ENCODE measurements at regions not wholly inside any gene's neighbourhood (a gene's known extent, or its start where the extent isn't known, plus 50 kb on each side); places are given as distances from the start of the nearest gene placed in this dataset.

DNA sequence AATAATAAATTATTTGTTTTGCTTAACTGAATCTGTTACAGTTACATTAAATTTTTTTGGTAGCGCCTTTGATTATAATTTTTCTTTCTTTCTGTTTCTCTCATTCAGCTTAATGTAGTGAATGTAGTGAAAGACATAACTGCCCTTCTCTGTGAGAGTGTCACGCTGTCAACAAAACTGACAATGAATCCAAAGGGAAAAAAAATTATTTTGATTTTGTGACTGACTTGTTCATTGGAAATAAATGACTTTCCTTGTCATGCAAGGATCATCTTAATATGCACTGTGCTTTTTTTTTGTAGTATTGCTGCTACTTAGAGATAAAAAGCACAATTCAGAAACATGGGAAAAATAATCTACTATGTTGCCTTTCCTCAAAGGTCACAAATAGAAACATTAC is 1196.4 kb downstream of the PCDH17 start:
- Histone ChIP-seq H3K9me3 (ENCODE audit: low read depth) (no peaks in the 10 kb centered on the region), H3K4me3 (no peak overlapping the region), H3K36me3 (no peaks in the 10 kb centered on the region), H3K27ac (no peak overlapping the region), H3K4me1 (ENCODE audit: low read depth) (no peaks in the 10 kb centered on the region), H3K27me3 (no peaks in the 10 kb centered on the region)
- TF ChIP-seq, protein P1, sequence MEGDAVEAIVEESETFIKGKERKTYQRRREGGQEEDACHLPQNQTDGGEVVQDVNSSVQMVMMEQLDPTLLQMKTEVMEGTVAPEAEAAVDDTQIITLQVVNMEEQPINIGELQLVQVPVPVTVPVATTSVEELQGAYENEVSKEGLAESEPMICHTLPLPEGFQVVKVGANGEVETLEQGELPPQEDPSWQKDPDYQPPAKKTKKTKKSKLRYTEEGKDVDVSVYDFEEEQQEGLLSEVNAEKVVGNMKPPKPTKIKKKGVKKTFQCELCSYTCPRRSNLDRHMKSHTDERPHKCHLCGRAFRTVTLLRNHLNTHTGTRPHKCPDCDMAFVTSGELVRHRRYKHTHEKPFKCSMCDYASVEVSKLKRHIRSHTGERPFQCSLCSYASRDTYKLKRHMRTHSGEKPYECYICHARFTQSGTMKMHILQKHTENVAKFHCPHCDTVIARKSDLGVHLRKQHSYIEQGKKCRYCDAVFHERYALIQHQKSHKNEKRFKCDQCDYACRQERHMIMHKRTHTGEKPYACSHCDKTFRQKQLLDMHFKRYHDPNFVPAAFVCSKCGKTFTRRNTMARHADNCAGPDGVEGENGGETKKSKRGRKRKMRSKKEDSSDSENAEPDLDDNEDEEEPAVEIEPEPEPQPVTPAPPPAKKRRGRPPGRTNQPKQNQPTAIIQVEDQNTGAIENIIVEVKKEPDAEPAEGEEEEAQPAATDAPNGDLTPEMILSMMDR (IDR thresholded peaks at IDR 0.05; ENCODE audit: low read depth, low read length), result no peak
- DNase-seq (ENCODE audit: low read depth in 1 of 2, low spot score in 1 of 2), result no peak

DNA sequence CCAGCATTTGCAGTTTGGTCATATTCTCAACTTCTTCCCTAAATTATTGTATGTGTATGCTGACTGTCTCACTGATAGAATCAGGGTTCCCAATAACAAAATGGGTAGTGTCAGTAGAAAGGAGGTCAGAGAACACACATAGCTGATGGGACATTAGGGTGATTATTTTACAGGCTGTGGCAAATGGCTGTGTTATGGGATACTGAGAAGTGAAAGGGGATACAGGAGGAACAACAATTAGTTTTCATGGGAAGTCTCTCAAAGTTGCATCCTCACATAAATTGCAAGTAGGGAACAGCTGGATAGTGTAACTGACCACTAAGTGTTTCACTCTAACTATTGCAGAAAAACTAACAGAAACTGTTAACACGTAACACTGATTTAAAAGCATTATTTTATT is 1199.3 kb downstream of the PCDH17 start:
- Histone ChIP-seq H3K27me3 (no peaks in the 10 kb centered on the region), H3K27ac (no peak overlapping the region), H3K9me3 (ENCODE audit: low read depth) (no peaks in the 10 kb centered on the region), H3K36me3 (no peaks in the 10 kb centered on the region), H3K4me1 (ENCODE audit: low read depth) (no peaks in the 10 kb centered on the region), H3K4me3 (no peak overlapping the region)
- TF ChIP-seq, protein P1 (IDR thresholded peaks at IDR 0.05; ENCODE audit: low read depth, low read length), result no peak
- no peak for DNase-seq (ENCODE audit: low read depth in 1 of 2, low spot score in 1 of 2)

DNA sequence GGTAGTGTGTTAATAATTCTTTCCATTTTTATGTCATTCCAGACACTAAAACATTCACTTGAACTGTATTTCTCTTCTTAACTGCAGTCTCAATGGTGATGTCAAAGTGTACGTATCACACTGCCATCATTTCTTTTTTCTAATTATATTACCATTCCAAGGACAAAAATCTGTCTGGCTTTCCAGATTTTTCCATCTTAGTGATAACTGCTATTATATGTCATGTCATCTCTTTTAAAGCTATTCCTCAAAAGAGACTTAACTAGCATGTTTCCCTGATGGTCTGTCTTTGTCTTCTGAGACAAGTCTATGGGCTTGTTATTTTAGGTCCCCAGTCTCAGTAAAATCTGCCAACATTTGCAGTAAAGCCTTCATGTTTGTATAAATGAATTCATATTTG is 1207.1 kb downstream of the PCDH17 start:
- no peak overlapping the region for H3K4me3 ChIP-seq
- H3K4me1 ChIP-seq (ENCODE audit: low read depth), result no peaks in the 10 kb centered on the region
- H3K9me3 ChIP-seq (ENCODE audit: low read depth), result no peaks in the 10 kb centered on the region
- H3K36me3 ChIP-seq, result no peaks in the 10 kb centered on the region
- DNase-seq (ENCODE audit: low read depth in 1 of 2, low spot score in 1 of 2), result no peak
- no peaks in the 10 kb centered on the region for H3K27me3 ChIP-seq
- TF ChIP-seq, protein P1 (IDR thresholded peaks at IDR 0.05; ENCODE audit: low read depth, low read length), result no peak
- H3K27ac ChIP-seq, result no peak overlapping the region

DNA sequence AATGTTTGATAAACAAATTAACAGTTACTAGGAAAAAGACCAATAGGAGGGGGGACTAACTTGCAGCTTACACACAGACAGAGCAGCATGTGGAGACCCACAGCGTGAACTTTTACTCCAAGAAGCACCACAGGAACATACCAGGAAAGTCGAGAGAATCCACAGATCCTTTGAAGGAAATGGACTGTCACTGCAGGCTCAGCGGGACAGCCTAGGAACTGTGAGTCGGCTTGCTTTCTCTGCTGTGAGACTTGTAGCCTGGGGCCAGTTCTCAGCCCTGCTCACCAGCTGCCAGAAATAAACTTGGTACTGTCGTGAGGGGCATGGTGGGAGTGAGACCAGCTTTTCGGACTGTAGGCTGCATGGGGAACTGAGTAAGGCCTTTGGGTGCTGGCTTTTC is 1211.5 kb downstream of the PCDH17 start:
- Histone ChIP-seq H3K36me3 (no peaks in the 10 kb centered on the region), H3K27ac (no peak overlapping the region), H3K9me3 (ENCODE audit: low read depth) (no peaks in the 10 kb centered on the region), H3K4me3 (no peak overlapping the region), H3K27me3 (no peaks in the 10 kb centered on the region), H3K4me1 (ENCODE audit: low read depth) (no peaks in the 10 kb centered on the region)
- no peak for DNase-seq (ENCODE audit: low read depth in 1 of 2, low spot score in 1 of 2)
- TF ChIP-seq, protein P1 (IDR thresholded peaks at IDR 0.05; ENCODE audit: low read depth, low read length), result no peak

DNA sequence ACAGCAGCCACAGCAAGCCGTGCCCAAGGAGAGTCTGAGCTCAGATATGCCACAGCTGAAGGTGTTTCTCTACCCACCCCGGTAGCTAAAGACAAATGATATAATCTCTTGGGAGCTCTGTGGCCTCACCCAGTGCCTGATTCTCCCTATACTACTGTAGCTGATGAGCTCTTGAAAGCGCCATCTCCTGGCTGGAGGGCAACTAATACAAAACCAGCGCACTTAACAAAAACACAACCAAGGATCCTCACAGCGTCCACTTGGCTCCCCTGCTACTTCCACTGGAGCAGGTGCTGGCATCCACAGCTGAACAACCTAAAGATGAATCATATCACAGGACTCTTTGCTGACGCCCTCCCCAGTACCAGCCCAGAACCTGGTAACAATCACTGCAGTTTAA is 1212.0 kb downstream of the PCDH17 start:
- no peak for DNase-seq (ENCODE audit: low read depth in 1 of 2, low spot score in 1 of 2)

More for the DNA sequence above, 1212.0 kb downstream of the PCDH17 start:
- no peaks in the 10 kb centered on the region for H3K27me3 ChIP-seq
- H3K36me3 ChIP-seq, result no peaks in the 10 kb centered on the region
- no peak overlapping the region for H3K27ac ChIP-seq
- H3K4me3 ChIP-seq, result no peak overlapping the region
- no peaks in the 10 kb centered on the region for H3K9me3 ChIP-seq (ENCODE audit: low read depth)
- no peaks in the 10 kb centered on the region for H3K4me1 ChIP-seq (ENCODE audit: low read depth)
- TF ChIP-seq, protein P1 (IDR thresholded peaks at IDR 0.05; ENCODE audit: low read depth, low read length), result no peak
